ENCODE measurements at regions not wholly inside any gene's neighbourhood (a gene's known extent, or its start where the extent isn't known, plus 50 kb on each side); places are given as distances from the start of the nearest gene placed in this dataset.

DNA sequence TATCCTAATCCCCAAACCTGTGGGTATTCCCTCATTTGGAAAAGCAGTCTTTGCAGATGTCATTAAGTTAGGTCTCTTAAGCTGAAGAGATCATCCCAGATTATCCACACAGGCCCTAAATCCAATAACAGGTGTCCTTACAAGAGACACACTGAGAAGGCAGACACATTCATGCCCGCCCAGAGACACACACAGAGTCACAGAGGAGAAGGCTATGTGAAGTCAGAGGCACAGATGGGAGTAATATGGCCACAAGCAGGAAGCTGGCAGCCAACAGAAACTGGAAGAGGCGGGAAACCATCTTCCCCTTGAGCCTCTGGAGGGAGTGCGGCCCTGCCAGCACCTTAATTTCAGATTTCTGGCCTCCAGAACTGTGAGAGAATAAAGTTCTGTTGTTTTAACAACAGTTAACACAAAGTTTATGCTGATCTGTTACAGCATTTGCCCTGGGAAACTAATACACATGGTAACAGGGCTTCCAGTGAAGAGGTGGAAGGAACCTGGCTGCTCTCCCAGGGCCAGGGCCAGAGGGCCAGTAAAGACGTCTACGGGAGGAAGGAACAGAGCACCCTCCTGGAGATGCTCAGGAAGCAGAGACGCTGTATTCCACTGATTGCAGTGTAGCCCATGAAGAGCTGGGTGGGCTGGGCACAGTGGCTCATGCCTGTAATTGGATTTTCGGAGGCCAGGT is 217.5 kb downstream of the GLI2 start:
- DNase-seq: no peak

GRCh38 chr2:120953843-120954584 is 218.3 kb downstream of the GLI2 start:
- DNase-seq: no peak

GRCh38 chr2:120954939-120955338 is 219.3 kb downstream of the GLI2 start:
- DNase-seq: no peak

- DNase-seq: no peak
These were observed 219.8 kb downstream of the GLI2 start for GRCh38 chr2:120955427-120955826.

- no peak for DNase-seq
These were observed 221.0 kb downstream of the GLI2 start for GRCh38 chr2:120956486-120957156.

- DNase-seq: no peak
These were observed 222.2 kb downstream of the GLI2 start for GRCh38 chr2:120957905-120958304.

DNA sequence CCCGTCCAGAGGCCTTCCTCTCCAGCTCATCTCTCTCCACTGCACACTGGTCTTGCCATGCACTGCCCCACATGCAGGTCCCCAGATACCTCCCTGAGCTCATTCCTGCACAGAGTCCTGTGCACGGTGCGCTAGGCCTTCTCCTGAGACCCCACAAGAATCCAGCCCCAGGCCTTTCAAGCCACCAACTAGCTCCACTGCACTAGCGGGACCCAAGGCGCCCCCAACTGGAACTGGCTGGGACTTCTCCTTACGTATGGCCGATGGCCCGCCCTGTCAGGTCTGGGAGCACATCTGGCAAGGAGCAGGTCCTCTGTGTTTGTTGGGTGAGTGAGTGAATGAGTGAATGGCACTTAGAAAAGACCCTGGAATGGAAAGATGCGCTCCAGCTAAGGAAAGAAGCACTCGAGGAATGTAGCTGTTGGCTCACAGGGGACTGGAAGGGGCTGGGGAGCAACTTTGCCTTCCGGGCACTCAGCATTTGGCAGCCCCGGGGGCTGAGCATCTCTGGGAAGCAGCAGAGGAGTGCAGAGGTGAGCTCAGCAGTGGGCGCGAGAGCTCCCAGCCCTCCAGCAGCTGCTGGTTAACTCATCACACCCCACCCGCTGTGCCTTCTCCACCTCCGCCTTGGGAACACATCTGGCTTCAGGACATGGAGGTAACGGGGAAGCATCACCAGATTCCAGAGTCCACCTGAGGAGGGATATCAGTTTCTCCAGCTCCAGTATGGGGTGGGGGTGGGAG is 223.1 kb downstream of the GLI2 start:
- DNase-seq: no peak

- DNase-seq: no peak
These were observed 223.8 kb downstream of the GLI2 start for GRCh38 chr2:120959426-120959825.

- DNase-seq: no peak
These were observed 225.2 kb downstream of the GLI2 start for GRCh38 chr2:120960770-120961366.

DNA sequence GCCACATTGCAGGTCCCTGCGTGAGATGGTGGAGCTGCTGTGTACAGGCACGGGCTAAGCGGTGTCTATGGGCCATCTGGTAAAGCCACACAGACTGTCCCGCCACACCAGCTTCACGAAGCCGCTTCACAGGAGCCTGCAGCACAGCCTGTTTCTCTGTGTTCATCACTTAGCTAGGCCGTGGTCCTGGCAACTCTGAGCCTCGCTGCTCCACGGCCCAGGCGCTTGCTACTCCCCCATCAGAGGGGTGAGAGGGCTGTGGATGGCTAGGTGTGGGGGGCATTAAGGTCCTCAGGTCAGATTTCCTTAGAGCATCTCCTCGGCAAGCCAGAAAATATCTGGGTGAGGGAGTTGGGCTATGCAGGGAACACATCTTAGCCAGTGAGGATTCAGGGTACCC is 225.7 kb downstream of the GLI2 start:
- no peak for DNase-seq

DNA sequence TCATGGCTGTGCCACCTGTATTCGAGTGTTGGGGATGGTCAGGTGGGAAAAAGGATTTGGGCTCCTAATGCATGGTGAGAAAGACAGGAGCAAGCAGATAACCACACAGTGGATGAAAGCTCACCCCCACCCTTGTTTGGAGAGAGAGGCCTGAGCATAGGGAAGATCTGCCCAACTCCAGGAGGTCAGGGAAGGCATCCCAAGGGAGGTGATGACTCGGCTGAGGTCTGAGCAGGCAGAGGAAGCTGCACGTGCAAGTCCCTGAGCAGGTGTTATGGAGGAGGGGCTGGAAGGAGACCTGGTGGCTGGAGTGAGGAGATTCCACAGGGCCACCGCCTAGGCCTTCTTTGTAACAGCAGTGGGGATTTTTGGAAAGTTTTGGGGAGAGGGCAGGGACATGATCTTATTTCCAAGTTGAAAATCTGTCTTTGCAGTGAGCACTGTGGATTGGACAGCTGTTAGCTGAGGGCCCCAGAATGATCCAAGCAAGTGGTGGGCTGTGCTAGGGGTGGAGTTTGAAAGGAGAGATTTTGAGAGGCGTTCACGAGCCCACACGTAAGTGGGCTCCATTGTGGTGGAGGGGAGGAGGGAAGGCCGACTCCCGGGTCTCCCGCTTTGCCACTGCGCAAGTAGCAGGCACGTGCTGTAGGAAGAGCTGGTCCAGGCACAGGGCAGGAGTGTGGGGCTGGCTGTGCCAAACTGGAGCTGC is 228.5 kb downstream of the GLI2 start:
- no peak for DNase-seq

- DNase-seq: no peak
These were observed 229.2 kb downstream of the GLI2 start for GRCh38 chr2:120964819-120965218.

GRCh38 chr2:120966510-120967254 is 231.0 kb downstream of the GLI2 start:
- DNase-seq: no peak

DNA sequence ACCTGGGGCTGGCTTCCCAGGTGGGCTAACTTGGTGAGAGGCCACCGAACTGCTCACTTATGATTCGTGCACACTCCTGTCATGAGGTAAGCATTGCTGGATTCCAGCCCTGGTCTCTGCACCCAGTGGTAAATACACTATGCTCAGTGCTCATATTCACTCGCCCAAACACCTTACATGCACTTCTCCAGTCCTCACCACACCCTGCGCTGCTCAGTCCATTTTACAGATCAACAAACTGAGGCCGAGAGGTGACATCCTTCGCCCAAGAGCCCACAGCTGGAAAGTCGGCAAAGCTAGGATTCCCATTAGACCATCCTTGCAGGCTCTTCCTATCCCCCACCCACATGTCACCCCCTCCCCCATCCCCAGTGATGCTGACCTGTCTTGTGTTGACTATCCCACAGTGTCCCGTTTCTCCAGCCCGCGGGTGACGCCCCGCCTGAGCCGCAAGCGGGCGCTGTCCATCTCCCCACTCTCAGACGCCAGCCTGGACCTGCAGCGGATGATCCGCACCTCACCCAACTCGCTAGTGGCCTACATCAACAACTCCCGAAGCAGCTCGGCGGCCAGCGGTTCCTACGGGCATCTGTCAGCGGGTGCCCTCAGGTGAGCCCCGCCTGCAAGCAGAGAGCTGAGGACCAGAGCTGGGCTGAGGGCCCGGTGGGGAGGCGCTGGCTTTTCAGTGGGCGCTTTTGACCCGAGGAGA is 232.8 kb downstream of the GLI2 start:
- DNase-seq: no peak

DNA sequence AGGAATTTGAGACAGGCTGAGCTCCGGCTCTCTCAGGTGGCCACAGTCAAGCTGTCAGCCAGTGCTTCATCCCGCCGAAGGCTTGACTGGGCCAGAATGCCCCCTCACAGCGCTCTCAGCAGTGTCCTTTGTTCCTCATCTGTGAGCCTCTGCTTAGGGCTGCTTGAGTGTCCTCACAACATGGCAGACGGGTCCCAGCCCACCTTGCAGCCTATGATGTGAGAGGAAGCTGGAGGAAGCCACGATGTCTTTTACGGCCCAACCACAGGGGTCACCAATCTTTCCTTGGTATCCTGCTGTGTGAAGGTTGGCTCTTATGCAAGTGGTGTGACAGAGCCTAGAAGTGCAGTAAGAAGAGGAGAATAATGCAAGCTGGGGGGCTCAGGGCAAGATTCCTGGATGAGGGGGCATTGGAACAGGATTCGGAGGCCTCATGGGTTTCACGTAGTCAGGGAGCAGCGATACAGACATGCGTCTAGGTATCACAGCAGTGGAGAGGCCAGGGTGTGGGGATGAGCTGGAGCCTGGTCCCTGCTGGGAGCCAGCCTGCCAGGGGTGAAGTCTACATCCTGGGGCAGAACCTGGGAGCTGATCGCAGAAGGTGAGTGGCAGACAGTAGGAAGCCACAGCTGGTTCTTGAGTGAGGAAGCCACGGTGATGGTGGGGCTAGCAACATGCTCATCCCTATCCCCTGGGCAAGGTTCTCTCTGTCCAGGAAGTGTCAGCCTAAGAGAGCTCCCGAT is 234.1 kb downstream of the GLI2 start:
- DNase-seq: no peak

DNA sequence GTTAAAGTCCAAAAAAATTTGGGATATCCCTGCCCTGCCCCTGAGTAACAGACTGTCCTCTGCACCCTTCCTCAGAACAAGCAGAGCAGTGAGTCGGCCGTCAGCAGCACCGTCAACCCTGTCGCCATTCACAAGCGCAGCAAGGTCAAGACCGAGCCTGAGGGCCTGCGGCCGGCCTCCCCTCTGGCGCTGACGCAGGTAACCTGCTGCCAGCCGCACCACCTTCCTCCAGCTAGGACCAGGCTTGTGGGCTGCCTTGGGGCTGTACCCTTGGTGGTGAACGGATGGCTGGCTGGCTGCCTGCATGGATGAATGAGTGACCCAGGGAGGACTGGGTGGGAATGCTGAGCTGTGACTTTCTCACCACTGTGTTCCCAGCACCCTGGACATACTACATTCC is 236.2 kb downstream of the GLI2 start:
- no peak for DNase-seq

- no peak for DNase-seq
These were observed 236.6 kb downstream of the GLI2 start for GRCh38 chr2:120972286-120972685.

- no peak for DNase-seq
These were observed 237.5 kb downstream of the GLI2 start for GRCh38 chr2:120973196-120973595.

DNA sequence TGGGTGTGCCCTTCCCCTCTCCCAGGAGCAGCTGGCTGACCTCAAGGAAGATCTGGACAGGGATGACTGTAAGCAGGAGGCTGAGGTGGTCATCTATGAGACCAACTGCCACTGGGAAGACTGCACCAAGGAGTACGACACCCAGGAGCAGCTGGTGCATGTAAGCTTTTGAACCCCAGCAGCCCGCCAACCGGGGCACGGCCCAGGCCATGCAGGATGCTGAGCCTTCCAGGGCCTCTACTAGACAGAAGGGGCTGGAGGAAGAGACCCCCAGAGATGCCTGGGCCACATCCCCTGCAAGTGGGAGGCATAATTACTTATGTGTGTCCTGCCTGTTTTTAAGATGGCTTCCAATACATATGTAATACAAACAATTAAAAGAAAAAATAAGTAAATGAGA is 239.3 kb downstream of the GLI2 start:
- DNase-seq: no peak
